HG02798 (cell line): ENCODE measurements at regions not wholly inside any gene's neighbourhood (a gene's known extent, or its start where the extent isn't known, plus 50 kb on each side); places are given as distances from the start of the nearest gene placed in this dataset.
A peak's percentile ranks its signal among the peaks of the same experiment; 100 is the strongest.
"Not testable (repeated sequence)": the region's sequence is repeated elsewhere in the genome, so short reads cannot be mapped to it uniquely, and the experiment has no call there.

Source experiments
- ATAC-seq: cut with Tn5 transposase; IDR thresholded peaks from one replicate; pipeline ENCODE4 v1.9.1; 2021; ENCODE audit warnings: mild to moderate bottlenecking; ENCODE audit not compliant: unreplicated experiment, poor library complexity

DNA sequence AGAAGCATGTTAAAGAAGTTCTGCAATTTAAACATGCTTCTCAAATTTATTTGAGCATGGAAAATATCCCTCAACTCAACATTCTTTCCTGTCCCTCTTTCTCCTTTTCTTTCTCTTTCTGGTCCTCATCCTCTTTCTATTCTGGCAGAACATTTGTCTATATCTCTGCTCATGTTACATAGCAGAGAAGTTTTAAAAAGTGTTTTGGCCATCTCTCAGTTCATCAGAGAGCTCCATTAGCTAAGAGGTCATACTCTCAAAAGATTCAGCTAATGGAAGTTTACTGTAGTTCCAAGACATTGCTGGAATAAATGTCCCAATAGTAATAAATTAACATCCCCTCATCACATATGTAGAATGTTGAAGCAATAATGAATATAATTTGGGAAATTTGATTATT is 53.5 kb downstream of the XCL2 start:
- no peak for ATAC-seq

DNA sequence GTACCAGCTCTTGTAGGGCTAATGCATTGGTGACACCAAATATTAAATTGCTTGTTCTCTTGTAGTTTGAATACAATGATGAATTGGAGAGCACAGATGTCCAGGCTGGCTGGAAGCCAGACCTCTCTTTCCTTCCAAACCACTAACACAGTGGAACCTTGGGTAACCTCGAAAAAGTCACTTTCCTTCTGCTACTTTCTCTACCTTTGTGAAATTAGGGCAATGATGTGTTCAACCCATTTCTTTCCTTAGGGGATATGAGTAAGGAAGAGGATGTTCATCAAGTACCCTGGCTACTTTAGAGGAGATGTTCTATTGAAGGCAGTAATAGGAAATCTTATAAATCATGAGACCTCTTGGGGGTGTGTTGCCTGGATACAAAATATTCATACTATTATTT is 55.7 kb downstream of the XCL2 start:
- ATAC-seq, result no peak

- not testable (repeated sequence) for ATAC-seq
Observed at GRCh38 chr1:168486820-168487219, 57.0 kb downstream of the XCL2 start.

DNA sequence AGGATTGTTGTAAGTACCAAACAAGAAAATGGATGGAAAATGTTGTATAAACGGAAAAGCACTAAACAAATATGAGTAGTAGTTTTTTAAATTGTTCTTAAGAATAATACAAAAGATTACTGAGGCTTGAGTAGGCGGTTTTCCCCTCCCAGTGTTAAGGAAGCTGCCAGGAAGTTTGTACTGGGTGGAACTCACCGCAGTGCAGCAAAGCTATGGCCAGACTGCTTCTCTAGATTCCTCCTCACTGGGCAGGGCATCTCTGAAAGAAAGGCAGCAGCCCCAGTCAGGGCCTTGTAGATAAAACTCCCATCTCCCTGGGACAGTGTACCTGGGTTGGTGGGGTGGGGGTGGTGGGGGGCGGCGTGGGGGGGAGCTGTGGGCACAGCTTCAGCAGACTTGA is 58.7 kb downstream of the XCL2 start:
- ATAC-seq, result no peak

GRCh38 chr1:168484083-168484482 is 59.7 kb downstream of the XCL2 start:
- no peak for ATAC-seq

GRCh38 chr1:168483539-168483938 is 60.3 kb downstream of the XCL2 start:
- no peak for ATAC-seq

DNA sequence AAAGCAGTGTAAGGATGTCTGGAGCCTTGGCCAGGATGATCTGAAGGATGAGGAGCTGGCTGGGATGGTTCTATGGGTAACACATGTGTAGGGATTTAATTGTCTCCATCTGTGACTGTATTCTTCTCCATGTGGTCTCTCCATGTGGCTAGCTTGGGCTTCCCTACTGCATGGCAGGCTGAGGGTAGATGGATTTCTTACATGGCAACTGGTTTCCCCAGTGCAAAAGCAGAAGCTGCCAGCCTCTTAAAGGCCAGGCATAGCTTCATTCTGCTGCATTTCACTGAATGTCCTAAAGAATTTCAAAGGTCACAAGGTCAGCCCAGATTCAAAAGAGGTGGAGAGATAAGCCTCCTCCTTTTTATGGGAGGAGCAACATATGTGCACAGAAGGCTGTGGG is 61.7 kb downstream of the XCL2 start:
- no peak for ATAC-seq

GRCh38 chr1:168481586-168481985 is 62.2 kb downstream of the XCL2 start:
- ATAC-seq, result no peak

DNA sequence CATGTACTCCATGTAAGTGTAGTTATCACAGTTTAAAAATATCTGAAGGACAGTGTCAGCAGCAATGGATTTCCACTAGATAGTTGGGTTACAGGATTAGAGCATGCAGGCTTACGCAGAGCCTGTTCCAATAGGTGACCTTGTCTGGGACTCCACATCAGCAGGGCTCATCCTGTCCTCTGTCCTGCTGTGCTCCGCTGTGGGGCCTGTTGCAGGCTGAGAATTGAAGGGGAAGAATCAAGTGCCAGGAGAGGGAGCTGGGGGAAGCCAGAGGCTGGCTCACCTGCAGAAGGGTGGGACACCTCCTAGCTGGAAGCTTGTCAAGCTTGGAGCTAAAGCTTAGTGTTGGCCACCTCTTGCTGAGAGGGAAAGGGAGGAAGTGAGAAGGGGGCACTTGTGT is 62.8 kb downstream of the XCL2 start:
- ATAC-seq, result no peak

DNA sequence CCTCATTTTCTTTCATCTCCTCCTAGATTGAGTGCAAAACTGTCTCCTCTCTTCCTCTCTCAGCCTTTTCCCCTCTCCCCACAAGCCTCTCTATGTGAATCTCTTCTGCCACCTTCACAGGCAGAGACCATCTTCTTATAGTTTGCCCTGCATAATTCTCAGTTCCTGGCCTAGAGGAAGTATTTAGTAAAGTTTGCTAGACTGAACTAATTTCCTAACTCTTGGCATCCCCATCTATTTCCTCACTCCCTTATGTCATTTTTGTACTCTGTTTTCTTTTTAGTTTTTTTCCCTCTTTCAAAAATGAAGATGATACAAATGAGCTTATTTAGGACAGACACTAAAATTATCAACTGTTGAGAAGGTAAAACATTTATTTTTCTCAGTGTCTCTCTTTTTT is 66.0 kb downstream of the XCL2 start:
- ATAC-seq, result no peak

- no peak for ATAC-seq
Observed at GRCh38 chr1:168476588-168477385, 67.0 kb downstream of the XCL2 start.

GRCh38 chr1:168474322-168474721 is 69.5 kb downstream of the XCL2 start:
- no peak for ATAC-seq

DNA sequence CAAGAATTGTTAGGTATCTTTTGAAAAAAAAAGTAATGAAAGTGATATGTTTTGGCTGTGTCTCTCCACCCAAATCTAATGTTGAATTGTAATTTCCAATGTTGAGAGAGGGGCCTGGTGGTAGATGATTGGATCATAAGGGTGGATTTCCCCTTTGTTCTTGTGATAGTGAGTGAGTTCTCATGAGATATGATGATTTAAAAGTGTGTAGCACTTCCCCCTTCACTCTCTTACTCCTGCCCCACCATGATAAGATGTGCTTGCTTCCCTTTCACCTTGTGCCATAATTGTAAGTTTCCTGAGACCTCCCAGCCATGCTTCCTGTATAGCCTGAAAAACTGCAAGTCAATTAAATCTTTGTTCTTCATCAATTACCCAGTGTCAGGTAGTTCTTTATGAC is 70.7 kb downstream of the XCL2 start:
- no peak for ATAC-seq

- ATAC-seq, result no peak
Observed at GRCh38 chr1:168472223-168472622, 71.6 kb downstream of the XCL2 start.

- ATAC-seq, result no peak
Observed at GRCh38 chr1:168470901-168471431, 72.8 kb downstream of the XCL2 start.

DNA sequence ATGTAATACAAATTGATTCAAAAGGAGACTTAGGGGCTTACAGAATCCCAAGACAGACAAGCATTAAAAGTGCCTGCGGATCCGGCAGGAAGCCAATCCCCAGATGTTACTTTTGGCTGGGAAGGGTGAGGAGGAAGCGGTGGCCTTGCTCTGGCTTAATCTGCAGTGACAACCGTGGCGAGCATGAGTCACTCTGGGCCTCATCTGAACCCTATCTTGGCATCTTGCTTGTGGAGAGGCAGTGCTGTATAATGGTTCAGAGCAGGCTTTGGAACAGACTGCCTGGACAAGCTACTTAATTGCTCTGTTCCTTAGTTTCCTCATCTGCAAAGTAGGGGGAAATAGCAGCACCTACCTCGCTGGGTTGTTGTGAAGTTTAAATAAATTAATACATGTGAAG is 74.1 kb downstream of the XCL2 start:
- no peak for ATAC-seq

DNA sequence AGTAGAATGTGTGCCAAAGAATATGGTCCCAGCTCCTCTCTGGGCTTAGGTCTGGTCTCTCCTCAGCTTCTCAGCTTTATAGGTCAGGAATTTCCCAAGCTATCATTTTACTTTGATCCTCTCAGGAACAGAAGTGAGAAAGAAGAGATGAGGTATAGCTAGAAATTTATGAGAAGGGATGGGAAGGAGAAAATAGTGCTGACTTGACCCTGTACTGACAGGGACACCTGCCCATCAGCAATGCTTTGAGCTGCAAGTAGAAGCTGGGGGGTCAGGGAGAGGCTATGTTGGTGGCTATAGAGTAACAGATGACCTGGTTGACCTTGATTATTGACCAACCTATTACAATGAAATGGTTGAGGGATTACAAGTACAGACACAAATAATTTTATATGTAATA is 75.0 kb downstream of the XCL2 start:
- no peak for ATAC-seq

GRCh38 chr1:168468042-168468809 is 75.6 kb downstream of the XCL2 start:
- no peak for ATAC-seq

DNA sequence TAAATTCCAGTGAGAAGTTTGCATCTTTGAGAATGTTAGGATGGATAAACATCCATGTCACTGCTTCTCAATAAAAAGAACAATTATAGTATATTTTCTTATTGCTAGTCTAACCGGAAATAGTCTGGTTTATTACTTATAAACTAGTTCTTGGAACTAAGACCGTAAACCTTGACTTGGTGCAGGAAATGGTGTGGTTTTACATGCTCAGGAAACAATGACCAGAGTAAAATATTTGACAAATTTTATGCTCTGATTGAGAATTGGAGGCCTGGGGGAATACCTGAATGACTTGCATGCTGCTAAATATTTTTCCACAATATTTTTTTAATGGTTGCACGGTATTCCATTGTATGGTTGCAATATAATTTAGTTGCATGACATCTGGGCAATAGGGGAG is 76.3 kb downstream of the XCL2 start:
- no peak for ATAC-seq

- ATAC-seq, result peak; percentile 59
Observed at GRCh38 chr1:168466714-168467131, 77.1 kb downstream of the XCL2 start.

DNA sequence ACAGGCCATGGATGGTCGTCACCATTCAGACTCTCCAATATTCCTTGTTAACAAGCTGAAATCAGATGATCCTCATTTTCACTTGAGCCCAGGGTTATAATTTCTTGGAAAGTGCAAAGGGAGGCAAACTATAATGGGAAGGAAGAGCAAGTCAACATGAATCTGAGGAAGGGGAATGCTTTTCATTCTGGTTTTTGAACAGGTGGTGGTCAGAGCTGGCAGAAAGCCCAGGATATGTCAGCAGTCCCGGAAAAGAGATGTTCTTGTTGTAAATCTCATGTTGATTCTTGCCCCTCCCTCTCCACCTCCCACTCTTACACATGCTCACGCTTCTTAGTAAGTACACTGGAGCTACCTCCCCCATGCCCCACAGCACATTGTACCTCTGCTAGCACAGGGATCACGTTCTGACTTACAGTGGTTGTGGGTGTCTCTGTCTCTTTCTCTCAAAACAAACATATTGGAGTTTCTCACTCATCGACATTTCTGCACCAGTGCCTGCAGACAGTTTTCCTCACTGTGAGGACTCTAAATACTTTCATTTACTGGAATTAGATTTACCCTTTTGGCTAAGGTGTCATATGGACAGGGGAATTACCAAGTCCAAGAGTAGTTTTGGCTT is 77.6 kb downstream of the XCL2 start:
- peak; percentile 57 for ATAC-seq
